HG03378 (cell line): ENCODE measurements at regions not wholly inside any gene's neighbourhood (a gene's known extent, or its start where the extent isn't known, plus 50 kb on each side); places are given as distances from the start of the nearest gene placed in this dataset.

Source experiments
- ATAC-seq: cut with Tn5 transposase; IDR thresholded peaks from one replicate; pipeline ENCODE4 v1.9.1; 2021; ENCODE audit warnings: mild to moderate bottlenecking, moderate library complexity; ENCODE audit not compliant: unreplicated experiment

- no peak for ATAC-seq
Measured at GRCh38 chr1:98001764-98002163, 80.9 kb upstream of the DPYD start.

DNA sequence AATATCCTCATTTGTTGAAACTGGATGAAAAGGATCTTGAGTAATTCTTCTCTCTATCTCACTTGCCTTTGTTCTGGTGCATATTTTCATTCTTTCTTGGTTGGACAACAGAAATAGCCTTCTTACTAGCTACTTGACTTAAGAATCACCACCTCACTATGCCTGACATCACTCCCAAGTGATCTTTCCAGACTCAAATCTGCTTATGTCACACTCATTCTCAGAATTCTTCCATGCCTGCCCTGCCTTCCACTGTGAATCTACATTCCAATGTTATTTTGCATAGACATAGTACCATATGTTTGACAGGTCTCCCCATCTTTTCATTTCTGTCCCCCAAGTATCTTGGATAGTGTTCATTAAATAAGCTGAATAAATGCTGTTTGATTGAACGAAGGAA lies 78.5 kb upstream of the DPYD start:
- ATAC-seq, result no peak

GRCh38 chr1:97996880-97997279 lies 76.0 kb upstream of the DPYD start:
- ATAC-seq, result no peak

DNA sequence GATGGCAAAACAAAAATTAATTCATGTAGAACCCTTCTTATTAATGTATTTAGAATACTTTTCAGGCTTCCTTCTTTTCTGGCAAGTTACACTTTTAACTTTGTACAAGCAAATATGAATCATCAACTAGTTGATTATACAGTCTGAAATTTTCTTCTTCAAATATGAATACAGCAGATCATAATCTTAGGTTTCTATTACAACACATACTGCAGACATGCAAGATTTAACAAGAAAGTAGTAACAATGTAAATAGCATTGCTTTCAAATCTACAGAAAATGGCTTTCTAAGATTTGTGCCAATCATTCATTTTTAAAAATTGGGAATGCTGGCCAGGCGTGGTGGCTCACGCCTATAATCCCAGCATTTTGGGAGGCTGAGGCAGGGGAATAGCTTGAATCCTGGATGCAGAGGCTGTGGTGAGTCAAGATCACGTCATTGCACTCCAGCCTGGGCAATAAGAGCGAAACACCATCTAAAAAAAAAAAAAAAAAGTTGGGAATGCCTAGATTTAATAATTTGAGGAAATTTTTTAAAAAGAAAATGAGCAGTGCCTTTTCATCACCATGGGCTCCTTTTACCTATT lies 68.4 kb upstream of the DPYD start:
- ATAC-seq, result no peak

GRCh38 chr1:97986041-97987005 lies 65.5 kb upstream of the DPYD start:
- ATAC-seq, result no peak

DNA sequence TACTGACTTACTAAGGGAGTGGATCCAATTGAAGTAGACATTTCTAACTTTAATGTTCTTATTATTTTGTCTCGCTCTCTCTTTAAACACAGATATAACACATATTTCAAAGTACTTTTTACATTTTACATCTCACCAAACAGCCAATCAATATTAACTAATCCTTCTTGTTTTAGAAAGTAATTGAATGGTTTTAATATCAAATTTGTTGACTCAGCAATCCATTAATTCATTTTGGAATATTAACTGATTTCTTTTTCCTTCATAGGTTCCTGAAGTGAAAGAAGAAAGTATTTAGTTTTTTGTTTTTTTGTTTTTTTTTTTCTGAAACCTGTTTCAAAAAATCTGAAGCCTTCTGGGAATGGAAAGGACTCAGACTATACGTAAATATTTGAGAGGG lies 62.3 kb upstream of the DPYD start:
- ATAC-seq, result no peak

GRCh38 chr1:97980530-97980929 lies 59.7 kb upstream of the DPYD start:
- ATAC-seq, result no peak

DNA sequence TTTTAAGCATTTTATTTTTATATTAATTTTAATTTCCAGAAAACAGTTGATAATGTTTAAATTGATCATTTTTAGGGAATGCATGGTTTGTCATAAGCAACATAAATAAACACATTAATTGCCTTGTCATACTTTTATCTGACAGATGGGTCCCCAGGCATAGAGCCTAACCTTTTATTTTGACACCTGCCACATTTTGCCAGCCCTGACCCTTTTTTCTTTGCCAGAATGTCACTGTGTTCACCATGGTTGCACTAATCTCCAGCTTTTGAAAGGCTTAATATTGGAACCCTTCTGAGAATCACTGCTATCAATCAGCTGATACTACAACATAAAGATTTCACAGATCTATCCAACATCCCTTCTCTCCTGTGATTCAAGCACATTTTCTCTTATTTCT lies 56.0 kb upstream of the DPYD start:
- ATAC-seq, result no peak
